HG02852 (cell line): ENCODE measurements at regions not wholly inside any gene's neighbourhood (a gene's known extent, or its start where the extent isn't known, plus 50 kb on each side); places are given as distances from the start of the nearest gene placed in this dataset.

ENCODE experiments used
- ATAC-seq: cut with Tn5 transposase; IDR thresholded peaks from one replicate; pipeline ENCODE4 v1.9.1; 2021; ENCODE audit warnings: mild to moderate bottlenecking, moderate library complexity; ENCODE audit not compliant: unreplicated experiment

DNA sequence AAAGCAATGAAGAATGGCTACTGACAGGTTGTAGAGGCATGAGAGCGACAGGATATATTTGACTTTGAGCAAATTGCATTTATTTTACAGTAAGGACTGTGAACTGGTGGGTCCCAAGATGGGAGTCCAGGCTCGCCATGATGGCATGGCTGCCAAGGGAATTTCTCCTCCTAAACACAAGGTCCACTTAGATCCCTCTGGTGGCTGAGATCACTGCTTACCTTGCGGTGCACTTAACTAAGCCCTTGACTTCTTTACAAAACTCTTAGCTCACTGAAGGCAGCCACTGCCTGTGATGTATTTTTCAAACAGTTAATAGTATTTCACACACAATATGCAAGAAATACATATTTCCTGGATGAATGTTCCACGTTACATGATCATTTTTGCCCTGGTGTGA lies 50.3 kb upstream of the SORBS2 start:
- no peak for ATAC-seq

DNA sequence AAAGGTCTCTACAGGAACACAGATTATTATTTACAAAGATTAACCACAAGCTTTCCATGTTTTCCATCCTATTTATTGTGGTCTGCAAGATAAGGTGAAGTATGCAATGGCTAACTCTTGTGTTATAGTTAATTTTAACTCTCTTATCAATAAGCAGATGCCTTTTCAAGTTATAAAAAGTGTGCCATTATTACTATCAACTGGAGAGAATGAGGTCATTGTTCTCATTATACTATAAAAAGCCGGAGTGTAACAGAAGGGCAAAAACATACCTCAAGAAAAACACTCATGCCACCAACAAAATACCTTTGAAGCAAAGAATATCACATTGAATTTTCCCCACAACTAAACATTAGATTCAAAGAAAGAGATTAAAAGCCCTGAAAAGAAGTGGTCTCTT lies 52.0 kb upstream of the SORBS2 start:
- no peak for ATAC-seq

DNA sequence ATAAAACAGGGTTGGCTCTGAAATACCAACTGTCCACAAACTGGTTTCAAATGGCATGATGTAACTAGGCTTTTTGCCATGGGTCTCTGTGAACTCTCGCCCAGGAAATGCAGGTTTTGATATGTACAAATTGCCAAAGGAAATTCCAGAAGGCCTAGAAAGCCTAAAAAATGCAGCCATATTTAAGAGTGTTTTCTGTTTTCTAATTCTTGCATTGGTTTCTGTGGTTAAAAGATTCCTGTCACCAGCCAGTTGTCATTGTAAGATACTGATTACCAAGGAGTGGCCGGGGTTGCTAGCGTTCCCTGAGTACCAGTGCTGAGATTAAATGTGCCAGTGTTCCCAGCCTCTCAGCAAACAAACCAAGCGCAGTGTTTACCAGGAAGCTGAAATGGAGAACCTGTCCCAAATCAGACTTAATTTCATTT lies 53.9 kb upstream of the SORBS2 start:
- no peak for ATAC-seq

DNA sequence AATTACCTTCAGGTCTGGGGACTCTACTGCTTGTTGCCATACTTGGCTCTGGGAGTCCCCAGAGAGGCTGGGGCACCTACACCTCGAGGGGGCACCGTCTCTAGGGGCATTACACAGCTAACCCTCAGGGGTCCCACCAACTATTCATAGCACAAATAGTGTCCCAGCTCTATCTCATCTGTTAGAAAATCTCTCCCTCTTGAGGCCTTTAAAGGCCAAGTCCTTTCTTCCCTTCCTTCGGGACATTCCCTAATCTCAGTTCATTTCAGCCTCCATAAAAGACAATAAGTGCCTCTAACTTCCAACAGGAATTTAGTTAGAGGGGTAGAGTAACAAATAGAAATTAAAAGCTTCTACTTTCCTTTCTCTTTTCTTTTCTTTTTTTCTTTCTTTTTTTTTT lies 55.8 kb upstream of the SORBS2 start:
- ATAC-seq: no peak

DNA sequence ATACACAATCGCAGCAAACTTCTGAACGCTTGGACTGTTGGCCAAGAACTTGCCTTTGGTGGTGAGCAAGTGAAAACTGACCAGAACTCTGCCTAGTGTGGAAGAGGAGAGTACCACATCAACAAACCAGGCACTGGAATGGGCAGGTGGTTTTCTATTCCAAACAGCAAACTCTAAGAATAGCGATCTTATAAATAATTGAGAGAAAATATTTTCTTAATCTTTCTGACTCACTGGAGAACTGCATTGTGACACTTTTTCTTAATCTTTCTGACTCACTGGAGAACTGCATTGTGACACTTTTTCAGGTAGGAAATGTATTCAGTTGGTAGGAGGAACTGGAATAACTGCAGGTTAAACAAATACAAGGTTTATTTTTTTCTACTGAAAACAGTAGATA lies 57.0 kb upstream of the SORBS2 start:
- ATAC-seq: no peak

DNA sequence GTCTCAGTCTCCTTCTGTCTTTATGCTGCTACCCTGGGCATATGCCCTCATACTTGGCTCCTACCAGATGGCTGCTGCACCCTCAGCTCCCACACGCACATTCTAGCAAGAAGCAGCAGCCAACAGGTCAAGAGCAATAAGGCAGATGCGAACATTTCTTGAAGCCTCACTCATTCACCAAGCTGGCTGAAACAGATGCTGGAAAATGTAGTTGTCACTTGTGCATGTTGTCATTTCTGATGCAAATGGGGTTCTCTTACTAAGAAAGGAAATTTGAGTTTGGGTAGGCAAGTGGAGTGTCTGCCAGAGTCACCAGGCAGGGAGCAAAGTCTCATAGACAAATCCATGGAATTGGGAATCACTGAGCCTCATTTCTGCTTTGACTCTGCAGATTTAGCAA lies 57.4 kb upstream of the SORBS2 start:
- no peak for ATAC-seq

DNA sequence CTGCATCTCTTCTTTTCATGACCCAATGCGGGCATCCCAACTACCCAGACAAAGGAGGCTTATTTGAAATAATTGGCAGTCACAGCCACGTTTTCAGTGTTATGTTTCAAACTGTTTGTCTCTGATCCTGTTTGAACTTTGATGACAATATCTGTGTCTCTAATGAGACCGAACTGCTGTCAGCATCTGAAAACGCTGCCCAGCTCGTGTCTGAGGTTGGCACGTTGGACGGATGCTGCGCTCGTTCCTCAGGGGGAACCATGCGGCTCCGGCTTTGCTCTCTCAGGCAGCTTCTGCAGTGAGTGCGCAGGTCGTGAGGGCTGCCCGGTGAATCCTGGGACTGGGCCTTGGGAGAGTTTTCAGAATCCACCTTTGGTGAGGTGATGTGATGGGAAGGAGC lies 58.4 kb upstream of the SORBS2 start:
- ATAC-seq: no peak

DNA sequence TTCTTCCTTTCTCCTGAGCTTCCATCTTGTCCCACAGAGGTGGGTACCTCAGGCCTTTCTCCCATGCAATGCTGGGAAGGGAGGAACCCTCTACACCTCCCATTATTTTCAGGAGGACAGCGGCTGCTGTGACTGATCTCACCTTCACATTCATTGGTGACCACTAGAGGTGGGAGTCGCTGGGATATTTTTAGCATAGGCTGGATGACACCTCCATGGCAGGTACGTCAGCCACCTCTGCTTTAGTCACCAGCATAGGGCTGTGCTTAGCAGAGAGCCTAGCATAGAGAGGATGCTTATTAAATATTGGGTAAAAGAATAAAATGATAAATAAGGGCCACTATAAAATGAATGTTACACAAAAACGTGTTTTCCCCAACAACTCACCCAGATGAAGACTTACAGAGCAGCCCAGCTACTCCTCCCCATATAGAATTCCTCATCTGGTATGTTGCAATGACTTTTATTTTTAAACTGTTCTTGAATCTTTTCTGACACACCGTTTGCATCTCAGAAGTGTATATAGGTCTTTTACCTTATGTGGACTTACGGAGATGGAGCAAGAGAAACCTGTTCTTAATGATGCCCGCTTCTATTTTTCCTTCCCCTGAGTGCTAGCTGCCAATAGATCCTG lies 60.9 kb upstream of the SORBS2 start:
- ATAC-seq: no peak

DNA sequence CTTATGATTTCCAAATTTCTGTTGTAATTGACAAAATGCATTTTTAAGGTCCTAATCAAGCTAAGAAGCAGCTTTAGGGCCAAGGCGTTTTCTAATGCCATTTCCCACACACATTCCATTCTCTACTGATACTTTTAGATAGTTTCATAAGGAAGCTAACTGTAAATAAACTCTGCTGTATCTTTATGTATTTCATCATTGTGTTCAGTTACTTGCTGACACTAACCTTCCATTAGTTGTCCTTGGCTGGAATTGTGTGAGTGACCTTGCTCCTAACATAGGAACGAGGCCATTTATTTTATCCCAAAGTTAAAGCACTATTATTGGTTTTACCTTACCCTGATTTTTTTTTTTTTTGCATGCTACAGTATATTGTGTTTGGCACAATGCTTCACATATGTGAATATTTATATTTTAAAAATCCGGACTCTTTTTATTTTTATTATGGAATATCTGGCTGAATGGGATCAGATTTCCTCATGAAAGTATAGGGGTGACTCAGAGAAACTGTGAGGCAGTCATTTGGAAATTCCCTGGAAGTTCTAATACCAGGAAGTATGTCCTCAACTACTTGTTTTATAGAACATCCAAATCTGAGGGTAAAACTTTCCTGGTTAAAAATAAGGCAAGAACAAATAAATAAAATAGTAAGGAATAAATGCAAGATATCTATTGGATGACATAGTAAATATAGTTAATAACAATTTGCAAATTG lies 62.7 kb upstream of the SORBS2 start:
- no peak for ATAC-seq

DNA sequence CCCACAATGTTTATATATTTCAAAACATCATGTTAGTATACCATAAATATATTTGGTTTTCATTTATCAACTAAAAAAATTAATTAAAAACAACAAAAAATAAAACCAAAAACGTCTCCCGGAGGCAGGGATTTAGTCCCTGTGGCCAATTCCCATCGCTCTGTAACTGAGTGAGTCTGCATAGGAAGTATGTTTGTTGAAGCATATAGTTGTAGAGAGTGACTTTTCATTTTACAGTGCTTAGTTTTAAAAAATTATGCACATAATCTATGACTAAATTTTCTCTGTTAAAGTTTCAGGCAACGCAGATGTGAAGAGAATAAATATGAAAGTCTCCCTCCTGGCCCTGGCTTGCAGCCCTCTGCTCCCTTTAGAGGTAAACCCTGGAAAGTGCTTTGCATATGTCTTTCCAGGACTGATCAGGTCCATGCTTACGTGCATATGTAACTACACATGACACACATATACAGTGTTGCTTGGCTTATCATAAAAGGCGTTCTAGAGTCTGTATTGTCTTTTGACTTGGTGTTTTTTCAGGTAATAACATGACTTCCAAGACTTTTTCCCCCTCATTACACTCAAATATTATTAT lies 63.4 kb upstream of the SORBS2 start:
- ATAC-seq: no peak

DNA sequence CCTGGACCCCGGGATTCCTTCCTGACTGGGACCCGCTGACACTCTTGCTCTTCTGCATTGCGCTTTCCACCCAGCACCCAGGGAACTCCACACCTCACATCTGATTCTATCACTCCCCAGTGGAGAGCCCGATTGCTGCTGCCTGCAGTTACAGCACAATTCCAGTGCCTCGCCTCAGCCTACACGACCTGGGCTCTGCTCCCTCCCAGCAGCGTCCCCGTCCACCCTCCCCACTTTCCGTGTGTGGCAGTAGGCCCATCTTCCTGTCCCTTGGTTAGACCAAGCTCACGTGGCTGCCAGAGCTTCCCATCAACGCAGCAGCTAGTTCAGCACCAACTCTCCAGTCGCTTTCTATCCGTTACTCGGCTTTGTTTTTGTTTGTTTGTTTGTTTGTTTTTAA lies 66.6 kb upstream of the SORBS2 start:
- ATAC-seq: no peak

DNA sequence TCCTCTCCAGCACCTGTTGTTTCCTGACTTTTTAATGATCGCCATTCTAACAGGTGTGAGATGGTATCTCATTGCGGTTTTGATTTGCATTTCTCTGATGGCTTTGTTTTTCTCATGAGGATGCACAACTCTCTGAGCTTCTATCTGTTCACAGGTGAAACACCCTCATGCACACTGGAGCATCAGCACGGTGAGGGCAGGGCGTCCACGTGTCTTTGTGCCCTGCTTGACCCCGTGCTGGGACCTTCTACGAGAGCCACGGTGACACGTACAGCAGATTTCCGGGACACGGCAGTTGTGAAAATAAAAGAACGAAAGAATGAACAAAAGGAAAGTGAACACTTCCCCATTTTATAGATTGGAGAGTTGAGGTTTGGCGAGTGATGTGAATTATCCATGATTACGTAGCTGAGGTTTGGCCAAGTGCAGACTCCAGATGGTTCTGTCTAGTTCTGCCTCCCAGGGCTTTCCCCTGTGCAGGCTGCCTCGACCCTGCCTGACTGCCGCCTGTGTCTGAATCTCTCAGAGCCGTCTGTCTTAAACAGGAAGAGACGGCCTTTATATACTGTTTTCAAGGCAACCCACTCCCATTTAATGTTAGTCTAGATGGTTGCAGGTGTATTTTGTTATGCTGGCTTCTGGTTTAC lies 67.8 kb upstream of the SORBS2 start:
- ATAC-seq: no peak

DNA sequence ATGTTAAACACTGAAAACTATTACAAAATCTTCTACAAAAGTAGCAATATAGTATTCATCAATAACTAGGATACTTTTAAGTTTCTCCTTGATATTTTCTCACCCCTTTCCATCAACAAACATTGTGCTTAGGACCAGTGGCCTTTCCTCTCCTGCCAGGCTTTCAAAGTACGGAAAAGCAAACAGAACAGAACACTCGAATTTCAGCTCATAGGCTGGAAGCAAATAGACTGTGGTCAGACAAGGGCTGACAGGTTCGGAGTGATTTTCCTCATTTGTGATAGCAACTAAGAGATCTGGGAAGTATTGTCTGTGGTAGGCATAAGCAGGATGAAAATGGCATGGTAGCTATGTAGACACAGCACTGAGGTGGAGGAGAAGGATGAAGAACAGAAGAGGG lies 68.6 kb upstream of the SORBS2 start:
- ATAC-seq: no peak

DNA sequence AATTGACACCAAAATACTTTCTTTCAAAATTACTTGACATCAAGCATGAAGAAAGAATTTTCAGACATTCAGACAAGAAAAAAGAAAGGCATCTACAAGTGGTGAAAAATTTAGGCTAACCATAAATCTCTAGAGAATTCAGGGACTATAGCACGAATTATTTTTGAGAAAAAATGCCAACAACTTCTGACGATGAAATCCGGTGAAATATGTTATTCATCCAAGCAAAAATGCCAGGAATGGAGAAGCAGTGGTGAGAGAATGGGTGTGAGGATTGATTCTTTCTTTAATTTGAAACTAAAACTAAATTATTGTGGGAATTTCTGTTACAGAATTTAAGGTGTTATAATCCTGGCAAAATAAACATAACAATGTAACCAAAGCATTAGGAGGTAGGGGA lies 69.4 kb upstream of the SORBS2 start:
- ATAC-seq: no peak

DNA sequence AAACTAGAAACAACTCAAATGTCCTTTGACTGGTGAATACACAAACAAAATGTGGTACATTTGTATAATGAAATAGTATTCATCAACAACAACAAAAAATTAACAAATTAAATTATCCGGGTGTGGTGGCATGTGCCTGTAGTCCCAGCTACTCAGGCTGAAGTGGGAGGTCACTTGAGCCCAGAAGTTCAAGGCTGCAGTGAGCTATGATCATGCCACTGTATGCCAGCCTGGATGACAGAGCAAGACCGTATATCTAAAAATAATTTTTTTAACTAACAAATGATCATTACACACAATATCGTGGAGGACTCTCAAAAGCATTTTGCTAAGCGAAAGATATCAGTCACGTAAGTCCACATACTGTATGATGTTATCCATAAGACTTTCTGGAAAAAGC lies 71.6 kb upstream of the SORBS2 start:
- ATAC-seq: no peak

DNA sequence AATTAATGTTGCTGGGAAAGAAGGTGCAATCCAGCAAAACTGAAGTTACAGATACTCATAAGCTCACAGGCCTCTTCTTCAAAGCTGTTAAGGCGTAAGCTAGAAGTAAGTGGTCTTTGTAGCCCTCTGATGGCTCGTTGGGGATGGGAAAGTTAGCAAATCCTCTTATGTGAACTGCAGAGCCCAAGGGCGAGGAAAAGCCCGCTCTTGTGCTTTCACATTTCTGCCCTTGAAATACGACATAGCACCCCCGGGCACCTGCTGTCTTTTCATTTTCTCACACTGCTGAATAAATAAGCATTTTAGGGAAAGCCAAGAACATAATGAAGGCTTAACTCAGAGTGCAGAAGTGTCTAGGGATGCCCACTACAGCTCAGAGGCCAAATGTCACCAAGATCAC lies 73.1 kb upstream of the SORBS2 start:
- no peak for ATAC-seq

DNA sequence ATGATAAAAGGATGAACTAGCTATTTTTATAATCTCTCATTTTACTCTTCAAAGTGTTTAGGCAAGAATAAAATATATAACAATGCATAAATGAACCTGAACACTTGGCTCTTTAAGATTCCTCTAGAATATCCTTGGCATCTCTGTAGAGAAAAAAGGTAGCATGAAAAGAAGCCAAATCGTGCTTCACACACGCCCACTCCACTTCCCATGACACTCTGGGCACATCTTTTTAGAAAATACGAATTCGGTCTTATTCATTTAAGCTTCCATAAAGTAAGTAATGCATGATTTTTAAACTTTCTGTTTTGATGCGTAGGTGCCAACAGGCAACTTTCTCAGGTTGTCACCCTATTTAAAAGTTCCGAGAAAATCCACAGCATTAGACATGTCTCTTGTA lies 73.6 kb upstream of the SORBS2 start:
- no peak for ATAC-seq

DNA sequence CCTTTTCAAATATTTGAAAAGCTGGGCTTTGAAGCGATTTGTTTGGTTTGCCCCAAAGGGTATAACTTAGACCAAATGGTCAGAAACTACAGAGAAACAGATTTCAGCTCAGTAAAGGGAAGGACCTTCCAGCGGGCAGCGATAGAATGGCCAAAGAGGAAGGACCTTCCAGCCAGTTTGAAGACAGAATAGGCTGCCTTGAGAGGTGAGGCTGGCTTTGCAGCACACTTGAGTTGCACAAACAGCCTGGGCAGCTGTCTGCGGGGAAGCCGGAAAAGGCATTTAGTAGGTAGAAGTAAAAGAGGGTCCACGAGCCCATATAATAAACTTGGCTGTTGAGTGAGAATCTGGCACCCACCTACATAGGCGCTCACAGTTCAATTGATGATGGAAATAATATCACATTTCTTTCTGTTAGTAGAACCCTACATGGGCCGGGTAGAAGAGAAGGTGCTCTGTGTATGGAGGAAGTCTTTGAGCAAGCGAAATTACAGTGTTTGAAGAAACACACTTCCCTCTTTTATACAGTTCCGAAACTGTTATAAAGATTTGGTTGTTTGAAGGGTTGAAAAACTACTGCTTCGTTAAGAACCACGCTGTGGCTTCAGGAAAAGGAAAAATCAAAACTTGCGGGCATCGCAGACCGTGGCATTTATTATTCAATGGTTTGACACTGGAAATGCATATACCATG lies 75.0 kb upstream of the SORBS2 start:
- ATAC-seq: no peak

DNA sequence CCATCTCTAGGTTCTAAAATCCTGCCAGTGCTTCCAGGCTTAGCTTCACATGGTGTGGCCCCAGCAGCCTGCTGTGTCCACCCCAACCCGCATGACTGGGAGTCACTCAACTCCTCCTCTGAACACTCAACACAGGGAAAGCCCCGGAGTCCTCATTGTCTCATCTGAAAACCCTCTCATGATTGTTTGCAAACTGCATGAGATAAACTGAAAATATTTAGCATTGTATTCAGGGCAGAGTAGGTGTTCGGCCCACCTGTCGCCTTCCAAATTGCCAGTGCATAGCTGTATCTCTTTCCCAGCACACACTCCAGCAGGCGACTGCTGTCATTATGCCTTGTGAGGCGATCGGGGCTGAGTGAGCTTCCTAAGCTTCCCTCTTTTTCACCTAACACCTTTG lies 76.7 kb upstream of the SORBS2 start:
- ATAC-seq: no peak

DNA sequence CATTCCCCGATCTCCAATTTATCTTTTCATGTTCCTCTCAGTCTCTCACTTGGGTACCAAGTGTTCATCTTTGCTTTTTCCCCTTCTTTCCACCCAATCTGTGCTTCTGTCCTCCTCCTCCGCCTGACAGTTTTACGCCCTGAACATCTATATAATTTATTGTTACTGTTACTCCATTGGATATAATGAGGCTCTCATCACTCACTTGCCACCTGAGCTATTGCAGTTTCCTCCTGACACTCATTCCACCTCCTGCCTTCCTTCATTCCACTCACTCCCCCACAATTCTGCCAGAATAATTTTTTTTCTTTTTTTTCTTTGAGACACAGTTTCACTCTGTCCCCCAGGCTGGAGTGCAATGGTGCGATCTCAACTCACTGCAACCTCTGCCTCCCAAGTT lies 77.6 kb upstream of the SORBS2 start:
- no peak for ATAC-seq

DNA sequence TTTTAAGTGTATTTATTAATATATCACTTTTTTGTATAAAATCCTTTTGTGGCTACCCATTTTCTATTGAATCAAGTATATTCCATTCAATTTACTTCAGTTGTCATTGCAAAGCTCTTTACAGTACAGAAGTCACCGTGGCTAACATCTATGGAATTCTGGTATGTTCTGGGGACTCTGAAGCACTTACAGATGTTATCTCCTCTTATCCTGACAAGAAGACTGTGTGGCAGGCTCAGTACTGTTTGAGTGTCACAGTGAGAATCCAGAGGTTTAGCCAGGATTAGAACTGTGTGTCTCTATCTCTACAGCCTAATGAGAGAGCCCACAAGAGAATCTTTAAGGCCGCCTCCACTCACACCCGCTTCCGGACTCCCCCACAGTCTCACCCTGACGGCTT lies 78.2 kb upstream of the SORBS2 start:
- ATAC-seq: no peak

DNA sequence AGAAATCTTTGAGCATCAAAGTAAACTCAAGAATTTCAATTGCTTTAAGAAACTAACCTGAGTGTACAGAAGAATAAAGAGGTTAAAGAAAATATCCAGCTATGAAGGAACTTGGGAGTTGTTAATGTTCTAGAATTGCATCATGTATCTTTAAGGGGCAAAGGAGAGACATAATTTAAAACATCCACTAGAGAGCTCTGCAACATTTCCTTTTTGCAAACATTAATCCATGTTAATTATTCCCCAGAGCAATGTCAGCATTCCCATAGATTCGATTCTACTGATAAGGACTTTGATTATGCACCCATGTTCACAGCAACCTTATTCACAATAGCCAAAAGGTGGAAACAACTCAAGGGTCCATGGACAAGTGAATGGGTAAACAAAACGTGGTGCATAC lies 80.2 kb upstream of the SORBS2 start:
- ATAC-seq: no peak
